Fibroblast of lung (primary cell): ENCODE measurements at regions not wholly inside any gene's neighbourhood (a gene's known extent, or its start where the extent isn't known, plus 50 kb on each side); places are given as distances from the start of the nearest gene placed in this dataset.

Experiments
- DNase-seq, 2 donors: peaks; one replicate each; pipeline versions ENCODE4 v3.0.0 to v3.0.0-alpha.2; 2010; ENCODE audit warnings: low read depth in 2 of 2
- H2AFZ ChIP-seq: 2 replicates; pipeline ENCODE4 v1.5.1; 2012; ENCODE audit warnings: low read length, control low read depth, inconsistent platforms
- H3K27ac ChIP-seq: 2 replicates; pipeline ENCODE4 v1.5.1; 2011; ENCODE audit warnings: low read length, control low read depth; ENCODE audit not compliant: insufficient read depth
- H3K27me3 ChIP-seq: 2 replicates; pipeline ENCODE4 v1.5.1; 2011; ENCODE audit warnings: mild to moderate bottlenecking, low read length; ENCODE audit not compliant: control insufficient read depth, insufficient read depth
- H3K36me3 ChIP-seq: 2 replicates; pipeline ENCODE4 v1.5.1; 2011; ENCODE audit warnings: low read length; ENCODE audit not compliant: control insufficient read depth, insufficient read depth
- H3K4me1 ChIP-seq: 2 replicates; pipeline ENCODE4 v1.5.1; 2011; ENCODE audit warnings: low read length; ENCODE audit not compliant: control insufficient read depth, insufficient read depth; ENCODE audit errors: extremely low read depth
- H3K4me2 ChIP-seq: 2 replicates; pipeline ENCODE4 v1.5.1; 2011; ENCODE audit warnings: low read length, control low read depth; ENCODE audit not compliant: insufficient read depth; ENCODE audit errors: extremely low read depth
- H3K4me3 ChIP-seq, 4 experiments: fragments of 200-600 bp in 1 of 4; sonication (generic) in 1 of 4; replicated peaks in 1 of 4; 2 replicates each; pipeline ENCODE4 v1.5.1; 2011 to 2016; ENCODE audit warnings: low read length in 4 of 4, low read depth in 3 of 4, mild to moderate bottlenecking in 3 of 4, control low read depth in 2 of 4, inconsistent platforms in 1 of 4, mixed read lengths in 1 of 4; ENCODE audit not compliant: insufficient read depth in 1 of 4; ENCODE audit errors: control extremely low read depth in 1 of 4
- H3K79me2 ChIP-seq: 2 replicates; pipeline ENCODE4 v1.5.1; 2012; ENCODE audit warnings: mild to moderate bottlenecking, low read length, inconsistent platforms; ENCODE audit not compliant: control insufficient read depth, insufficient read depth
- H3K9ac ChIP-seq: 2 replicates; pipeline ENCODE4 v1.5.1; 2011; ENCODE audit warnings: mild to moderate bottlenecking, low read length, control low read depth; ENCODE audit not compliant: insufficient read depth
- H3K9me3 ChIP-seq: 2 replicates; pipeline ENCODE4 v1.5.1; 2012; ENCODE audit warnings: low read depth, low read length; ENCODE audit not compliant: control insufficient read depth, insufficient read depth
- H4K20me1 ChIP-seq: 2 replicates; pipeline ENCODE4 v1.5.1; 2011; ENCODE audit warnings: low read length; ENCODE audit not compliant: control insufficient read depth, insufficient read depth; ENCODE audit errors: extremely low read depth
- CTCF ChIP-seq, 2 donors: IDR thresholded peaks in 1 of 2; conservative IDR thresholded peaks in 1 of 2; 1 replicate in 1 of 2; 2 replicates in 1 of 2; pipeline ENCODE4 v1.5.1; 2011 to 2012; ENCODE audit warnings: low read length in 2 of 2, control low read depth in 1 of 2, inconsistent platforms in 1 of 2, low read depth in 1 of 2, mild to moderate bottlenecking in 1 of 2
- EZH2 ChIP-seq: IDR thresholded peaks from 2 replicates; pipeline ENCODE4 v1.5.1; 2012; ENCODE audit warnings: low read length, control low read depth, mild to moderate bottlenecking; ENCODE audit errors: missing control alignments

GRCh38 chr18:70419526-70419925 lies 130.7 kb downstream of the SOCS6 start:
- no peak overlapping the region for H3K9ac ChIP-seq
- peak; percentile 76 to 92 for DNase-seq
- no peaks in the 10 kb centered on the region for H3K36me3 ChIP-seq
- H4K20me1 ChIP-seq = no peaks in the 10 kb centered on the region
- H2AFZ ChIP-seq = no peak overlapping the region
- no peaks in the 10 kb centered on the region for H3K9me3 ChIP-seq
- no peaks in the 10 kb centered on the region for H3K27me3 ChIP-seq
- H3K4me3 ChIP-seq = no peak overlapping the region
- TF ChIP-seq EZH2 (no peak), CTCF (conservative IDR thresholded peaks at IDR 0.05 in 1 of 2, IDR thresholded peaks at IDR 0.05 in 1 of 2; ENCODE audit: low read depth in 1 of 2, low read length in 2 of 2) (no peak)
- no peaks in the 10 kb centered on the region for H3K79me2 ChIP-seq
- peak overlapping the region; percentile 51 for H3K4me2 ChIP-seq
- H3K4me1 ChIP-seq = peaks cover 26% of the 10 kb centered on the region
- H3K27ac ChIP-seq = peak overlapping the region; percentile 78

- no peak overlapping the region for H3K4me2 ChIP-seq
- no peaks in the 10 kb centered on the region for H3K79me2 ChIP-seq
- peaks cover 26% of the 10 kb centered on the region for H3K4me1 ChIP-seq
- H3K27ac ChIP-seq = peak overlapping the region; percentile 78
- H2AFZ ChIP-seq = peak overlapping the region; percentile 34
- no peak overlapping the region for H3K4me3 ChIP-seq
- peak; percentile 34 to 46 for DNase-seq
- TF ChIP-seq CTCF (conservative IDR thresholded peaks at IDR 0.05 in 1 of 2, IDR thresholded peaks at IDR 0.05 in 1 of 2; ENCODE audit: low read depth in 1 of 2, low read length in 2 of 2) = no peak
- TF ChIP-seq EZH2 = no peak
- H3K9ac ChIP-seq = no peak overlapping the region
- H3K9me3 ChIP-seq = no peaks in the 10 kb centered on the region
- no peaks in the 10 kb centered on the region for H3K36me3 ChIP-seq
- no peaks in the 10 kb centered on the region for H3K27me3 ChIP-seq
- H4K20me1 ChIP-seq = no peaks in the 10 kb centered on the region
These were observed 129.9 kb downstream of the SOCS6 start for GRCh38 chr18:70418546-70419311.

DNA sequence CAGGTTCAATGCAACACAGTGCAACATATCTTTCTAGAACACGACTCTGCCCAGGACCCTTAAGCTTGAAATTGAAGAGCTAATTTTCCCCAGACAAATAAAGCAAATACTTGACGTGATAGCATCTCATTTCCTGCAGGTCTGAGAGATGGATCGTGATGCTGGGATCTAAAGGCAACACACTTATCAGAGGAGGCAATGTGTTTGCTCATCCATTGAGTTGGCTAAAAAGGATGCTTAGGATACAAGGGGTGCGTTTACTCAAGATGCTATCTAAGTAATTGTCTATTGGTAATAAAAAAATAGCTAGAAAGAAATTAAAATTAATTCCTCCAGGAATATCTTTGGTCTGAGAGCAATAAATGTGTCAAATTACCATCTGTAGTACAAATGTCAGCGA lies 129.0 kb downstream of the SOCS6 start:
- Histone ChIP-seq H3K79me2 (no peaks in the 10 kb centered on the region), H4K20me1 (no peaks in the 10 kb centered on the region), H3K9me3 (no peaks in the 10 kb centered on the region), H2AFZ (no peak overlapping the region), H3K4me3 (no peak overlapping the region), H3K4me2 (no peak overlapping the region), H3K4me1 (peaks cover 22% of the 10 kb centered on the region), H3K27ac (no peak overlapping the region), H3K9ac (no peak overlapping the region), H3K36me3 (no peaks in the 10 kb centered on the region), H3K27me3 (no peaks in the 10 kb centered on the region)
- TF ChIP-seq EZH2 (no peak), CTCF (conservative IDR thresholded peaks at IDR 0.05 in 1 of 2, IDR thresholded peaks at IDR 0.05 in 1 of 2; ENCODE audit: low read depth in 1 of 2, low read length in 2 of 2) (no peak)
- DNase-seq = no peak
